ENCODE measurements at regions not wholly inside any gene's neighbourhood (a gene's known extent, or its start where the extent isn't known, plus 50 kb on each side); places are given as distances from the start of the nearest gene placed in this dataset.

- no peak for DNase-seq (ENCODE audit: low spot score)
Observed at GRCh38 chr12:63090716-63091115, 60.3 kb downstream of the AVPR1A start.

DNA sequence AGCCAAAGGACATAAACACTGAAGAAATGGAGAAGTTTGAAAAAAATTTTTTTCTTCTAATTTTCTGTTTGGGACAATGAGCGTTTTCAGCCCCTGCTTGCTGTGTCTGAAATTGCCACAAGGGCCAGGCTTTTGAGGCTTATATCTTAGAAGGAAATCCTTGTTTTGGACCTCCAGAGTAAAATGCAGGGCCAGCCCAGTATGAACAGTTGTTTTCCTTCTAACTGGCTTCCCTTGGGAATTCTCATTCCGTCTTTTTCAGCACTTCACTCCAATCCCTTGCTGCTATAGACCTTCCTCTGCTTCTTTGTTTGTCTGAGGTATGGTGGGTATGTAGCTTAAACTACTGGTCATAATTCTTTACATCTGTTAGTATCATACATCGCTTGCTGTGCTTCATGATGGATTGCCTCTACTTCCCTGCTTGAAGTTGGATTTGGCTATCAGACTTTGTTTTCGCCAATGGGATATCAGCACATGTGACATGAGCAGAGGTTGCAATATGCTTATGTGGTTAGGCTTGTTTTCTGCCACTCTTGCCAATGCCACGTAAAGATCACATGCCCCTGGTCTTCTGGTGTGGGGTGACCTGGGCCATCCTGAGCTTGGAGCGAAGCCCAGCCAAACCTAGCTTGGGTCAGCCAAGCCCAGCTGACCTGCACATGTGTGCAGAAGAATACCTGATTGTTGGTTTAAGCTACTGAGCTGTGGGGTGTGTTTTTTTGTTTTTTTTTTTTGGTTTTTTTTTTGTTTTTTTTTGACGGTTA is 64.7 kb downstream of the AVPR1A start:
- no peak for DNase-seq (ENCODE audit: low spot score)

DNA sequence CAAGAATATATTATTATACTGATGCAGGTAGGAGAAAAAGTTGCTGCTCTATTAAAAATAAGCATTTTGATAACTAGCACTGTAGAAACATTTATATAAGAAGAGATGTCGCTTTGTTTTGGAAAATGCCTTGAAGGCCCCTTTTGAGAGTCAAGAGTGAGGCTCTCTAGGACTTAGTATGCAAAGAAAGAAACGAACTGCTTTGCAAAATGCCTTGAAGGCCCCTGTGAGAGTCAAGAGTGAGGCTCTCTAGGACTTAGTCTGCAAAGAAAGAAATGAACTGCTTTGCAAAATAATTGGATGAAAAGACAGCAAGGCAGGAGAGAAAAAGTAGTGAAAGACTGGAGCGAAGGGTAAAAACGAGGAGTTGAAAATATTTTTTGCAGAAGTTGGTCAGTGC is 65.9 kb downstream of the AVPR1A start:
- DNase-seq (ENCODE audit: low spot score): no peak

- DNase-seq (ENCODE audit: low spot score): no peak
Observed at GRCh38 chr12:63084501-63084900, 66.5 kb downstream of the AVPR1A start.

GRCh38 chr12:63083046-63083445 is 68.0 kb downstream of the AVPR1A start:
- no peak for DNase-seq (ENCODE audit: low spot score)

DNA sequence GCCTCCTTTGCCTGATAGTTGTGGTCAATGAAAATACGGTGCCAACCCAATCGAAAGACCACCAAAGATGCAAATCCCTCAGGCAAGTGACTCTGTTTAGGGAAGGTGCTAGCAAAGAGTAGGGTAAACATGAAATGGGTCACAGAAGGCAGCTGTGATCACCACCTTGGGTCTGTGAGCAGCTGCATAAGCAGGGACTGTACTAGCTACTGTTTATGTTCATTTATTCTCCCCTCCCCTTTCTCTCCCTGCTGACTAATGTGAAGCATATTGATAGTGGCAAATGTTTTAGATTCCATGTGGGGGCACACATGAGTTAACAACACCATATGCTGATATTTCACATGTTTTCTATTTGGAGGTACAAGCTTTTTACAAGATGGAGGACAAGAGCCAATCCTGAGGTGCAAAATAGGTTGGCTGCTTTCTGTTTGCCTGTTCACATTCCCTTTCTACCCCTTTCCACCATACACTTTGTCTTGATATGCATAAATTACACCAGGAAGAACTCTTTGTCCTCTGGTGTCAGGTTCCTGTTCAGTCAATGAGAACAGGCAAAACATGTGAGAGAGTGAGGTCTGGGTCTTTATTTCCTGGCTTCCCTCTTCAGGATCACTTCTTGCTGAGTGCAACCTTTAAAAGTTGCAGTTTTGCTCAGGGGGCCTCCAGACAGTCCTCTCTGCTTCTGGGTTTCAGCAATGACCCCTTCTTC is 71.1 kb downstream of the AVPR1A start:
- no peak for DNase-seq (ENCODE audit: low spot score)

DNA sequence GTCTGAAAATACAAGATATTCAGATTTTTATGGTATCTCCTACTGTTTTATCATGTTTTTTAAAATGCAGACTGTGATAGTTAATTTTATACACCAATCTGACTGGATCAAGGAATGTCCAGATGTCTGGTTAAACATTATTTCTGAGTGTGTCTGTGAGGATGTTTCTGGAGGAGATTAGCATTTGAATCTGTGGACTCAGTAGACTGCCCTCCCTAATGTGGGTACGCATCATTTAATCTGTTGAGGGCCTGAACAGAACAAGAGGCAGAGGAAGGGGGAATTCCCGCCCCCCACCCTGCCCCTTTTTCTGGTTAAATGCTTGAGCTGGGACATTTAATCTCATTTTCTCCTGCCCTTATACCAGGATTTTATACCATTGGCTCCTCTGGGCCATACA is 72.1 kb downstream of the AVPR1A start:
- no peak for DNase-seq (ENCODE audit: low spot score)

GRCh38 chr12:63075376-63076060 is 75.5 kb downstream of the AVPR1A start:
- DNase-seq (ENCODE audit: low spot score): no peak

GRCh38 chr12:63070709-63071108 is 80.3 kb downstream of the AVPR1A start:
- DNase-seq (ENCODE audit: low spot score): peak; percentile 28

GRCh38 chr12:63069860-63070617 is 81.0 kb downstream of the AVPR1A start:
- DNase-seq (ENCODE audit: low spot score): peak; percentile 5

GRCh38 chr12:63068857-63069442 is 82.1 kb downstream of the AVPR1A start:
- DNase-seq (ENCODE audit: low spot score): peak; percentile 82

DNA sequence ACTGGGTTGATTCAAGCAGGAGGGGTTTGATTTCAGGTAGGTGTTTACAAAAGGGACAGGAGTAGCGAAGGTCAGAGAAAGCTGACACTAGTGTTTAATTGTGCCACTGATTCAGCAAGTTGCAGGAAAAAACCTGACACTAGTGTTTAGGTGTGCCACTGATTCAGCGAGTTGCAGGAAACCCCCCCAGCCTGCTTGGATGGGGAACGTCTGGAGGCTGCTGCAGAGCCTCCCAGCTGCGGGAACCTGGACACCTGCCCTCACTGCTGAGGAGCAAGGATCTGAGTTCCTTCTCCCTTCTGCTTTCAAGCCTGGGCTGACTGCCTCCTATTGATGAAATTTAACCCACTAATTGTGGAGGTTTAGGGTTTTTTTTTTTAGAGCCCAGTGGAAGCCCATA is 84.2 kb downstream of the AVPR1A start:
- peak; percentile 40 for DNase-seq (ENCODE audit: low spot score)

DNA sequence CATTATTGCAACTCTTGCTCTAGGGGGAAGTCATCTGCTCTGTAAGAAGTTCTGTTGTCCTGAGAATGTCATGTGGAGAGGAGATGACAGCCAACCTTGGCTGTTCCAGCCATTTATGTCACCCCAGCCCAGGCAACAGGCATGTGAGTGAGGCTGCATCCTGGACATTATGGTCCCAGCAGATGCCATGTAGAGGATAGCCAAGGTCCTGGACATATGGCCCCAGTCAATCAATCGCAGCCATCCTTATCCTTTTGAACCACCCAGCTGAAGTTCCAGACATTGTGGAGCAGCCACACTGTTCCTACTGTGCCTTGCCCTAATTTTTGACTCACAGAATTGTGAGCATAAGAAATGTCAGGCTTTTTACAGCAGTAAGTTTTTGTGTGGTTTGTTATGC is 84.9 kb downstream of the AVPR1A start:
- peak; percentile 61 for DNase-seq (ENCODE audit: low spot score)

- no peak for DNase-seq (ENCODE audit: low spot score)
Observed at GRCh38 chr12:63064080-63064479, 86.9 kb downstream of the AVPR1A start.

GRCh38 chr12:63056649-63057048 is 94.4 kb downstream of the AVPR1A start:
- peak; percentile 7 for DNase-seq (ENCODE audit: low spot score)

DNA sequence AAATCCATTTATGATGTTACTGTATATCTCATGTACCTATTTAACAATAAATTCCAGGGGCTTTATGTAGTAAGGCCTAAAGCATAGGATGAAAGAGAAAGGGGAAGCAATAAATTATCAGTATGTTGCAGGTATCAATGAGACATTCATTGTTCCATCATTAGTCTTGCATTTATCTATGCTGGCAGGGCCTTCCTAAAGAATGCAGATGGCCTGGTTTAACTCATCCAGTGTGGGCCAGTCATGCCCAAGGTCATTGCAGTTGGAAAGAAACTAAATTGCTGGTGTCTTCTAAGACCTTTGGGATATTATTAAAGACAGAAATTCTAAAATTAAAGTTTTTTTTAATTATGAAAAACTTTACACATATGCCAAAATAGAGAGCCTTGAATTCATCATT is 98.3 kb downstream of the AVPR1A start:
- no peak for DNase-seq (ENCODE audit: low spot score)

DNA sequence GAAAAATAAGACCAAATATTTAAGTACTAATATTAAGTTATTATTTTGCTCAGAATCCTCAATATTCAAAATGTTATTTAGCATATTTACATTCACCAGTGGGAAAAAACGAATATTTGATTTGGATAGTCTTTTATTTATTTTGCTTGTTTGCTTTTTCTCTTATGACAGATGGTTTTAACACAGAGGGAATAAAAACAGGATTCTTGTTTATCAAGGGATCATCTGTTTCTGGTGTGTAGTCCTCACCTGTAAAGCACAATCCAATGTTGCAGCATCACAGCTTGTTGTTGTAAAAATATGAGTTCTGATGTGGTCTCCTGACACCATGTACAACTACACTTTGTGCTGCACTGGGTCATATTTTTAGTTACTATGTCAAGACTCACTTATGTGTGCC is 103.9 kb downstream of the AVPR1A start:
- no peak for DNase-seq (ENCODE audit: low spot score)

GRCh38 chr12:63045020-63045860 is 105.8 kb downstream of the AVPR1A start:
- no peak for DNase-seq (ENCODE audit: low spot score)

- DNase-seq (ENCODE audit: low spot score): no peak
Observed at GRCh38 chr12:63042646-63043045, 107.7 kb upstream of the PPM1H start.

- no peak for DNase-seq (ENCODE audit: low spot score)
Observed at GRCh38 chr12:63041601-63042000, 106.7 kb upstream of the PPM1H start.

All from cerebellar cortex (tissue), 1 donor.